Uterus (tissue), 2 donors: ENCODE measurements at regions not wholly inside any gene's neighbourhood (a gene's known extent, or its start where the extent isn't known, plus 50 kb on each side); places are given as distances from the start of the nearest gene placed in this dataset.

Source experiments
- CTCF ChIP-seq, 4 experiments: fragments of 200-600 bp in 2 of 4; fragments of 450-650 bp in 2 of 4; sonication (generic) in 2 of 4; IDR thresholded peaks; one replicate each; pipeline ENCODE4 v1.5.1; 2016 to 2019; ENCODE audit warnings: antibody characterized with exemption in 4 of 4, mild to moderate bottlenecking in 2 of 4, moderate library complexity in 1 of 4
- POLR2A ChIP-seq, 2 donors: fragments of 450-650 bp; IDR thresholded peaks; one replicate each; pipeline ENCODE4 v1.6.1; 2016; ENCODE audit warnings: antibody characterized with exemption in 2 of 2, mild to moderate bottlenecking in 1 of 2, moderate library complexity in 1 of 2

- no peak for TF ChIP-seq POLR2A (IDR thresholded peaks at IDR 0.05)
- TF ChIP-seq CTCF (IDR thresholded peaks at IDR 0.05): no peak
Observed at GRCh38 chr12:75571204-75571603, 59.8 kb upstream of the KRR1 start.
